Frontal cortex (tissue), 3 donors: ENCODE measurements at regions not wholly inside any gene's neighbourhood (a gene's known extent, or its start where the extent isn't known, plus 50 kb on each side); places are given as distances from the start of the nearest gene placed in this dataset.

Source experiments
- DNase-seq, 2 donors: peaks; one replicate each; pipeline ENCODE4 v3.0.0; 2012; ENCODE audit warnings: low spot score in 2 of 2
- FAIRE-seq: peaks from 2 replicates; lab custom pipeline; 2012; peaks lifted over from hg19 to GRCh38; lab: Jason Lieb, UNC
- donor health status: control.
- donor health status: control.
- donor health status: control.

DNA sequence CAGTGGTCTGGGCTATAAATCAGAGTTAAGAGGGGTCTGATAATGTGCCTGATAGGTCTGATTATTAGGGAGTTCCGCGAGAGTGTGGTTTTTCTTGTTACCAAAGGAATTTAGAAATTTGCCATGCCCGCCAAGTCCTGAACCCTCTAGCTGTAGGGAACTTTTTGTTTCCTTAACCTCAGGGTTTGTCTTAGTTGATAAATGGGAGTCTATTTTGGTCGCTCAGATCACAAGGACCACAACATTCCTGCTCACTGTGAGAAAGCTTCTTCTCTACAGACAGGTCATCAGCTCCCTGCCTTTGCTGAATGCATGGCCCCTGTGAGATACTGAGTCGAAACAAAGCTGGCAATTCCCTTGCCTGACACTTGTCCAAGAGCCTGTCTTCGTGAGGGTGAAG, 497.8 kb downstream of the HS3ST4 start:
- FAIRE-seq (no peak), DNase-seq (no peak)

DNA sequence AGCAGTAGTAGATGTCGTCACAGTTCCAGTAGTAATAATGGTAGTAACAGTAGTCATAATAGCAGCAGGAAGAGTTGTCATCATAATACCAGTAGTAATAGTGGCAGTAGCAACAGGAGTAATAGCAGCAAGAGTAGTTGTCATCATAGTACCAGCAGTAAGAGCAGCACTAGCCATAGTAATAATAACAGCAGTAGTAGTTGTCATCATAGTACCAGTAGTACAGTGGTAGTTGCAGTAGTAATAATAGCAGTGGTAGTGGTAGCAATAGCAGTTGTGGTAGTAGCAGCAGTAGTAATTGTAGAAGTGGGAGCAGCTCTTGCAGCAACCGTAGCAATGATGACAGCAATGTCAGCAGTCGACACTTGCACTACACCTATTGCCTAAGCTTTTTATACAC, 502.8 kb downstream of the HS3ST4 start:
- DNase-seq (no peak), FAIRE-seq (no peak)

DNA sequence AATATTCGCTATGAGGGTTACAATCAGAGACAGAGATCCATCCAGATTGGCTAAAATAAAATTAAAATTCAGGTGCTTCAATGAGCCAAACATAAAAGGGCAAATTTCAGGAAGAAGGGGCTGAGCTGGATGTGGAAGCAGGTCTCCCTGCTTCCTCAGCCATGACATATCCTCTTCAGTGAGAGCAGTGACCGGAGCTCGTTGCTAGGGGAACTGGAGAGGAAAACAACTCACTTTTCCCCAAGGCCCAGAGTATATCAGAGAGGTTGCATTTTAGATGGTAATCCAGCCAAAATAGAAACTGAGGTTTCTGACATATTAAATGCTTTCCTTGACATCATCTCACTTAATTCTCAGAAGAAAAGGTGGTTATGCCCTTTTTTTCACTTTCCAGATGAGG, 503.5 kb downstream of the HS3ST4 start:
- FAIRE-seq (no peak), DNase-seq (no peak)

DNA sequence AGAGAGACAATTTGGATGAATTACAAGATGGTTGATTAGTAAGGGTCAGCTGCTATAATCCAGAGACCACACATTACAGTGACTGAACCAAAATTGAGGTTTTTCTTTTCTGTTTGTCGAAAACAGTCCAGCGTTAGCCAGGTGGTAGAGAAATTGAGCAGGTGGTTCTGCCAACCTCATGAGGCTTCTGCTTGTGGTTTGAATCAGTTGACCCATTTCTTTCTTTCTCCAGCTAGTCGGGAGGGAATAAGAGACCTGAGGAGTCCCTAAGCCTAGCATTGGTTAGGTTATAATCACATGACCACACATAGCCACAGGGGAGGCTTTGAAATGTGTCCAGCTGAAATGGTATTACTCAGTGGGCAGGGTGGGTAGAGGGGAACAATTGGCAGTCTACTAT, 504.6 kb downstream of the HS3ST4 start:
- FAIRE-seq (no peak), DNase-seq (no peak)

DNA sequence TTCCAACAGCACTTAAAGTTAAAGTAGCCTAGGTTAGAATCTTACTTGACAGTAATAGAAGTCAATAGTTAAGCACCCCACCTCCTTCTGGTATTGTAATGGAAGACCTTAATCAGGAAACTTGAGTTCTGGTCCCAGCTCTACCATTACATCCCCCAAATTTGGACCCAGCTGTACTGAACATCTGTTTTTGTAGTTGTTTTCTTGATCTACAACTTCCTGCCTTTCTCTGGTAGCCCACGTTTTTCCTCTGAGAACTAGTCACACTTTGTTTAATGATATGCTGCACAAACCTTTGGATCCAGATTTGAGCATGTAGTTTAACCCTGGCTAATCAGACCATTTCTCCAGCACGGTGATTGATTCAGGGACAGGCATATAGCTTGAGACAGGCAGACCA, 505.0 kb downstream of the HS3ST4 start:
- FAIRE-seq (no peak), DNase-seq (no peak)

DNA sequence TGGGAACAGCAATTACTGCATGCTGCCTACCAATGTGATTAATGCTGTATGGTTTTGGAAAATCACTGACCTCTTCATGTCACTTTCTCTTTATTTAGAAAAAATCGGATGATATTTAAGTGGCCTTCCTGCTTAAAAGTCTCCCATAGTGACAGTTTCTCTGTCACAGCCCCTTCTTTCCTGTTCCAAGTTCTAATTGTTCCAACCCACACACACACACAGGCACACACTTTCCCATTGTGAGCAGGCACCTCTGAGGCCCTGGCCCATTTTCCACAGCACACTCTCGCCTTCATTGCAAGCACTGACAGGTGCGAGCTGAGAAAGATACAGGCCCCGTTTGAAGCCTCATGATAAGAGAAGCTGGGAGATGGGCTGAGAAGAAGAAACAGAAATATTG, 505.9 kb downstream of the HS3ST4 start:
- DNase-seq, result no peak
- no peak for FAIRE-seq

DNA sequence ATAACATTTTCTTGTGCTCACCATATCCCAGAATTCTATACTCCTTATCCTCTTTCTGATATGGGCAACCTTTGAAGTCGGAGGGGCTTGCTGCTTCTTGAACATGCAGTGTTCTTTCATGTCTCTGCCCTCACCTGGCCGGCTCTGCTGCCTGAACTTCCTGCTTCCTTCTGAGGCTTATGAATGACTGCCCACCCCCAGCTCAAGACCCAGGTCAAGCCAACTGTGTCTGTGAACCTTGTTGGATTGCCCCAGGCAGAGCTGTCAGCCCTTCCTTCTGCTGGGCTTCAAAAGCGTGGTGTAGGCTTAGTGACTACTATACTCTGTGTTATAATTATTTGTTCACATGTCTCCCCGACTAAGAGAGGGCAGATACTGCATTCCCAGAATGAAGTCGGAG, 506.5 kb downstream of the HS3ST4 start:
- FAIRE-seq, result no peak
- no peak for DNase-seq

DNA sequence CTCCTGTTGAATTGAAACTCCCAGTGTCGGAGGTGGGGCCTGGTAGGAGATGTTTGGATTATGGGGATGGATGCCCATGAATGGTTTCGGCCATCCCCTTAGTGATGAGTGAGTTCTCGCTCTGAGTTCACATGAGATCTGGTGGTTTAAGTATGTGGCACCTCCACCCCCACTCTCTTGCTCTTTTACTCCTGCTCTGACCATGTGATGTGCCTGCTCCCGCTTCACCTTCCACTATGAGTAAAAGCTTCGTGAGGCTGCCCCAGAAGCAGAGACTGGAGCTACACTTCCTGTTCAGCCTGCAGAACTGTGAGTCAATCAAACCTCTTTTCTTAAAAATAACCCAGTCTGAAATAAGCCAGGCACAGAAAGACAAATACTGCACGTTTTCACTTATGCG, 512.4 kb downstream of the HS3ST4 start:
- DNase-seq (no peak), FAIRE-seq (no peak)

DNA sequence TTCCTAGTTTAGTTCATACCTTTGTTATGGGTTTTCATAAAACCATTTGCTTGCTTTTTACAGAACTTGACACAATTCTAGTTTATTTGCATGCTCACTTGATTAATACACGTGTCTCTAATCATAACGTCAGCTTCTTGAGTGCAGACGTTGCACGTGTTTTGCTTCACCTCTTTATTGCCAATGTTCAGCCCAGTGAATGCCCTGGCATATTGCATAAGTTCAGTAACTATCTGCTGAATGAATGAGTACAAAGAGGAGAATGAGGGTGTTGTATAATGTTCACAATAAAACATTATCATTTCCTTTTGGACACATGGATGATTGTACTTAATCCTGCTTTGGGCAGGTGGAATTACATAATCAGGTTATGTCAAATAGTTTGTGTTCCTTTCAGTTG, 519.8 kb downstream of the HS3ST4 start:
- FAIRE-seq (no peak), DNase-seq (no peak)

DNA sequence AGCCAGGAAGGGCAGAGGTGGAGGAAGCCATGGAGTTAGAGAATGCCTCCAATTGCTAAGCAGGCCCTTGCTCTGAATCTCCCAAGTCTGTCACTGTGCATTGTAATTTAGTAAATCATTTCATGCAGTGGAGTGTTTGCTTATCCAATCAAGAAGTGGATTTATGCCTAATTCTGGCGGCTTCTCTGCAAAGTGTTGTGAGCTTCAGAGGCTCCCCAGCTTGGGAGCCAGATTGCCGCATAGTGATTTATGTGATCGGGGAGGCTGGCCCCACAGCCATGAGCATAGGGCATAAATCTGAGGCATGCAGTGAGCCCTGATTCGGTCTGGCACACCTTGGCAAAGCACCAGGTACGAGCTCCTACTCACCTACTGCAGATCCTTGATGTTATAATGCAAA, 520.8 kb downstream of the HS3ST4 start:
- DNase-seq, result no peak
- no peak for FAIRE-seq

DNA sequence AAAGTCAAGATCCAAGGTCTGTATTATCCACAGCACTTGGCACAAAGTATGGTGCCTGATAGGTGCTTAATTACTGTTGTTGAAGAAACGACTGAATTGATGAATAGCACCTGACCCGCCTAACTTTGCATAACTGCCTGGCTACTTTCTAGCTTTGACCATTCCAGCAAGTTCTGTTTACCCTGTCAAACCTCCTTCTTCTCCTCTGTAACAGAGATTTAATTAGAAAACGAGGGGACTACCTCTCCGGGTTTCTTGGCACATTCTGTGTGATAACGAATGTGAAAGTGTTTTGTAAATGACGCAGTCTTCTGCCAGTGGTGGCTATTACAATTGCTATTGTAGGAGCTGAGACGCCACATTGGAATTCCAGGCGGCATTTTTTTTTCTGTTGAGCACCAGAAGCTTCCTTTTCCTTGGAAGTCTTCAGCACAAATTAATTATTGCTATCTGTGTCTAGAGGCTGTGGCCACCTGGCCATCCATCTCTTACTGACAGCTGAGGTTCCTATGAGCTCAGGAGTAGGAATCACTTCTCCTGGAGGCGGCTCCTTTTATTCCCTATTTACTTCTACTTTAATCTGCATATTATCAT, 522.9 kb downstream of the HS3ST4 start:
- FAIRE-seq (no peak), DNase-seq (no peak)

DNA sequence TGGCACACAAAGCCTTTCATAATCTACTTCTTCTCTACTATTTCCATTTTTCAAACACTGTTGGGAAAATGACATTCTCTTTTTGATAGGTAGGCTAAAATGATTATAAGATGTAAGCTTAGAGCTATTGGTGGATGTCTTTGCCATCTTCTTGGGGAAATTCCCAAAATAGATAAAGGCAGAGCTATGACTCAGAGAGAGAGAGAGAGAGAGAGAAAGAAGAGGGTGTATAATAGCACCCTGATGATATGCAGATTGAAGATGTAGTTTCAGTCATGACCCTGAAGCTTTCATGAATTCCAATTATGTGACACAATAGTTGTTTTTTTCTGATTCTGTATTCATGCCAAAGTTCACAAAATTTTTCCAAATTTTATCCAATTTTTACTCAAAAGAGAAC, 529.1 kb downstream of the HS3ST4 start:
- FAIRE-seq (no peak), DNase-seq (no peak)

DNA sequence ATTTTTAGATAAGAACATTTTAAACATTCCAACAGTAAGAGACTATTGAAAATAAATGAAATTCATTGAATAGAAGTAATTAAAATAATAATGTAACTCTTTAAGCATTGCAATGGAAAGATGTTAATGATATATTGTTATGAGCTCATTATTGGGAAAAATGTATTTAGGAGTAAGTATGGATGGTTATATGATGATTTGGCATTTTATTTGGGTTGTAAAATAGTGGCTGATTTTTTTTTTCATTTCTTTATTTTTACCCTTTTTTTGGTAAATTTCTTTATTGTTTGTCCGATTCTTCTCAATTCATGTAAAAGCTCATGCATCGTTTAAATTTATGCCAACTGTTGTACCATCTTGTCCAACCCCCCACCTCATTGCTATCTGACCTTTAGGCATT, 539.9 kb downstream of the HS3ST4 start:
- no peak for DNase-seq
- peak; percentile 77 for FAIRE-seq

DNA sequence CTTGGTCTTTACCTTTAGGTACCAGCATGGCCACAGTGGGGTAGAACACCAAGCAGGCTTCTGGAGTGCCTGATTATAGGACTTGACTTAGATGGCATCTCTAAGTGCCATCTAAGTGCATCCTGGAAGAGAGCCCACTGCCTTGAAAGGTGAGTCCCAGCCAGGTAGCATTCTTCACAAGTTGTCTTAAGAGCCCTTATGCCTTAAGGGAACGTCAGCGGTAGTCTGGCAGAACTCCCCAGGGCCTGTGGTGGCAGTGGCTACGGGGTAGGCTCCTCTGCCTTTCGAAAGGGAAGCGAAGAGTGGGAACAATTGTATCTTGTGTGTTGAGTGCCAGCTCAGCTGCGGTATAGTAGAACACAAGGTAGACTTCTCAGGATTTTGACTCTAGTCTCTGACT, 549.0 kb downstream of the HS3ST4 start:
- no peak for FAIRE-seq
- no peak for DNase-seq

DNA sequence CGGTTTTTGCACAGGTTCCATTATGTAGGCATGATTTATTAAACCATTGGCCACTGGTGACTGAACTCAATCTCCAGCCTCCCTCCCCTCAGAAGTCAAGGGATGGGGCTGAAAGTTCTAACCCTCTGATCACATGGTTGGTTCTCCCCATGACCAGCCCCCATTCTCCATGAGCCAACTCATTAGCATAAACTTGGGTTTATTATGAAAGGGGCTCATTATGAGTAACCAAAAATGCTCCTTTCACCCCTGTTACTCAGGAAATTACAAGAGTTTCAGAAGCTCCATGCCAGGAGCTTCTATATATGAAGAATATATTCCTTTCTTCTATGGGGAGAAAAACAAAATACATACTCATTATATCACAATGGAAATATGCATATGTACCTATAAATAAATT, 555.3 kb downstream of the HS3ST4 start:
- FAIRE-seq (no peak), DNase-seq (no peak)

DNA sequence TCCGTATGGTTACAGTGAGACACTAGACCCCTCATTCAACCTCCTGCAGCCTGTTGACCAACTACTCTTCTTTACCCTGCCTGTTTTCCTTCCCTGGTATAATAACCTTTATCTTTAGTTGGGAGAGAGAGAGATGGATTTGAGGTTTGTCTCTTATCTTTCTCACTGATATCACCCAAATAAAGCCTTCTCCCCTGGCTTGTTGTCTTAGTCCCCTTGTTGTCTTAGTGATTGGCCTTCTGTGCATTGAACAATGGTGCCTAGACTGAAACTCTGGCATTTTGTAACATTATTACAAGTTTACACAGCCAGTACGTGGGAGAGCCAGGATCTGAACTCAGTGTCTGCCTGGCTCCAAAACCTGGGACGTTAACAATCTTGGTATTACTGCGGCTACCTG, 560.8 kb downstream of the HS3ST4 start:
- DNase-seq (no peak), FAIRE-seq (no peak)

DNA sequence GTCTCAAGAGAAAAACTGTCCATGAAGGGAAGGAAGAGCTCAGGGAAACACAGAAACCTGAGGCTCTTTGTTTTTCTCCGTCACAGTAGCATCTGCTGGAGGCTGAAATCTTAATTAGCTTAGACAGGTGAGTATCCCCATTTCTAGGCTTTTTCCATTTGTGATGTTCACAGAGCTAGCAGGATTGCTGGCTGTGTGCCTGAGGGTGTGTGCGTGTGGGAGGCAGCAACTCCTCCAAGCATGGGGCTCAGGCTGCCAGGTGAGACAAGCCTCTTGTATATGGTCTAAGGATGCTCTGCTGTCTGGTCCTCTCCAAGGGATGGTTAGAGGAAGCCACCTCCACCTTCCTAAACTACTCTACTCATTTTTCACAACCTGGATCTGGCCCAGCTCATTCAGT, 569.9 kb downstream of the HS3ST4 start:
- DNase-seq, result no peak

DNA sequence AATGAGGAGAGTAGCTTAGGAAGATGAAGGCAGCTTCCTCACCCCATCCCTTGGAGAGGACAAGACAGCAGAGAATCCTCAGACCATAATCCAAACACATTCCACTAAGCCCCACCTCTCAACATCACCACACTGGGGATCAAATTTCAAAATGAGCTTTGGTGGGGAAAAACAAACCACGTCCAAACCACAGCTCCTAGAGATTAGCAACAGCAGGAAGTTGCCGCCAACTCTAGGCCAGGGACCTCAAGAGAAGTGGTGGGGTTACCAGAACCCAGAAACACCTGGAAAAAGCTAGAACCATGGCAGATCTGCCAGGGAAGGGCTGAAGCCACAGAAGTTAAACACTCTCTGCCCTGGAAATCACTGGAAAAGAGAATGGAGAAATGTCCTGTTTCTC, 571.6 kb downstream of the HS3ST4 start:
- no peak for FAIRE-seq
- no peak for DNase-seq

More for the DNA sequence above, 569.9 kb downstream of the HS3ST4 start:
- FAIRE-seq, result no peak

DNA sequence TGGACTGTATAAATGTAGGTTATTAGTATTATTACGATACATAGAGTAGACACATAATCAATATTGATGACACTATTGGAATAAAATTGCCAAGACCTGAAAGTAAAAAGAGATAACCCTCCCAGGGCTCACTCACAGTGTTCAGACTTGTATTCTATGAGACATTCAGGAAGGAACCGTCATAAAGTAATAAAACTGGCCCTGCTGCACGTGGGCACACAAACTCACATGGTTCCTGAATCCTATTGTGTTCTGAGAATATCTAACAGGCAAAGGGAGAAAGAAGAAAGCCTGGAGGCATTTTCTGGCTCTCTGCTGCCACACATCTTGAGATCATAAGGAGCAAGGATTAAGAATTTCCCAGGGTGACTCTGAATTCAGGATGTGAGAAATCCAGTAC, 575.9 kb downstream of the HS3ST4 start:
- DNase-seq (no peak), FAIRE-seq (no peak)

DNA sequence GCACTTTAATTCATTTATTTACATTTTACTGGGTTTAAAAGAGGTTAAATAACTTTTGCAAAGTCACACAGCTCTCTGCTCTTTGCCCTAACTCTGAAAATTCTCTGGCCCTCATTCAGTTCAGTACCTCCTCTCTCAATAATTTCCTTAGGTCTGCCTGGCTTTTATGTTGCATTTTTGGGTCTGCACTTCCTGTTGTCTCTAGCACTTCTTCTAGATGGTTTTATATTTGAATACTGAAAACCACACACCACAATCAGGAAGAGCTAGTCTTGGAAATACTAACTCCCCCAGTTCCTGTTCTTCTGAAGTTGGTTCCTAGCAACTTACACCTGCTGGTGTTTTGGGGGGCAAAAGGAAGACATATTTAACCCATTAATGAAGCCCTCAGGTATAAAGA, 577.9 kb downstream of the HS3ST4 start:
- DNase-seq, result no peak
- FAIRE-seq, result no peak

DNA sequence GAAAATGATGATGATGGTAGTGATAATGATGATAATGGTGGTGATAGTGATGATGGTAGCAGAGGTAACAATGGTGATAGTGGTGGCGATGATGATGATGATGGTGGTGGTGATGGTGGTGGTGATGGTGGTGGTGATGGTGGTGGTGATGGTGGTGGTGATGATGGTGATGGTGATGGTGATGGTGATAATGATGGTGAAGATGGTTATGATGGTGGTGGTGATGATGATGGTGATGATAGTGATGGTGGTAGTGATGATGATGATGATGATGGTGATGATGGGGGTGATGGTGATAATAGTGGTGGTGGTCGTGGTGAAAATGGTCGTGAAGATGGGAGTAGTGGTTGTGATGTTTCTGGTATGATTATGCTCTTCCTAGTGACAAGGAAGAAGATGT, 581.8 kb downstream of the HS3ST4 start:
- no peak for FAIRE-seq
- DNase-seq, result no peak

DNA sequence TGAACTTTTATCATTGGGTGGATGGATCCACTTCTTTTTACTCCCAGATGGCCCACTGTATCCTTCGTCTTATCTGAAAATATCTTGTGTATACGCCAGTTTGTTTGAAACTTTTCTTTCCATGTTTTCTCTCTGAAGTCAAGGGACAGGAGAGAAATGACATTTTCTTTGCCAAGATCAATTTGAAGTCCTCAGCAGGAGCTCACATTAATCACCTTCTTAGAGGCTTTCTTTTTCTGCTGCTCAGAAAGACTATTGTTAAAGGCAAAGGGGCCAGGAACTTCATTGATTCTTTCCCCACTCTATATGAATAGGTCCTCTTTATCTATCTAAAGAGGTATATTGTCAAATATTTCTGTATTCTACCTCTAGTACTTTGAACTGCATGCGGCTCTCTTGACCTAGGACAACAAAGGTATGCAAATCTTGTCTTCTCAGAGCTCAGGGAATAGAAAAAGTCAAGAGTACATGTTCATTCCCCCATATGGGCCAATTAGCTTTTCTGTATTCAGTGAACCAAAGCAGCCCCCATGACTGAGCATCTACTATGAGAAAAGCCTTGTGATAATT, 583.3 kb downstream of the HS3ST4 start:
- DNase-seq (no peak), FAIRE-seq (no peak)
